Neural cell (in vitro differentiated cells): ENCODE measurements at regions not wholly inside any gene's neighbourhood (a gene's known extent, or its start where the extent isn't known, plus 50 kb on each side); places are given as distances from the start of the nearest gene placed in this dataset.

Experiments used
- EZH2 ChIP-seq: fragments of 200-600, 300-800 bp; shearing (Covaris generic), sonication (generic); IDR thresholded peaks from 2 replicates; pipeline ENCODE4 v1.6.1; 2014; ENCODE audit warnings: antibody characterized with exemption, low read length, borderline replicate concordance, mild to moderate bottlenecking; ENCODE audit not compliant: insufficient read depth, poor library complexity, severe bottlenecking
- POLR2AphosphoS5 ChIP-seq: IDR thresholded peaks from 2 replicates; pipeline ENCODE4 v1.6.1; 2012
- RAD21 ChIP-seq: fragments of 450-650 bp; conservative IDR thresholded peaks from 2 replicates; pipeline ENCODE4 v1.6.1; 2014; ENCODE audit warnings: antibody characterized with exemption, mild to moderate bottlenecking, moderate library complexity
- SMC3 ChIP-seq: fragments of 450-650 bp; conservative IDR thresholded peaks from 2 replicates; pipeline ENCODE4 v1.6.1; 2014; ENCODE audit warnings: antibody characterized with exemption, mild to moderate bottlenecking, moderate library complexity; ENCODE audit not compliant: poor library complexity
- TAF1 ChIP-seq: IDR thresholded peaks from 2 replicates; pipeline ENCODE4 v1.6.1; 2012; ENCODE audit warnings: low read depth
- TF ChIP-seq, protein P1 (sequence below): fragments of 450-650 bp; IDR thresholded peaks from 2 replicates; pipeline ENCODE4 v1.5.1; 2014; ENCODE audit warnings: antibody characterized with exemption, mild to moderate bottlenecking, moderate library complexity; ENCODE audit not compliant: poor library complexity, severe bottlenecking

- no peak for TF ChIP-seq SMC3
- TF ChIP-seq, protein P1, sequence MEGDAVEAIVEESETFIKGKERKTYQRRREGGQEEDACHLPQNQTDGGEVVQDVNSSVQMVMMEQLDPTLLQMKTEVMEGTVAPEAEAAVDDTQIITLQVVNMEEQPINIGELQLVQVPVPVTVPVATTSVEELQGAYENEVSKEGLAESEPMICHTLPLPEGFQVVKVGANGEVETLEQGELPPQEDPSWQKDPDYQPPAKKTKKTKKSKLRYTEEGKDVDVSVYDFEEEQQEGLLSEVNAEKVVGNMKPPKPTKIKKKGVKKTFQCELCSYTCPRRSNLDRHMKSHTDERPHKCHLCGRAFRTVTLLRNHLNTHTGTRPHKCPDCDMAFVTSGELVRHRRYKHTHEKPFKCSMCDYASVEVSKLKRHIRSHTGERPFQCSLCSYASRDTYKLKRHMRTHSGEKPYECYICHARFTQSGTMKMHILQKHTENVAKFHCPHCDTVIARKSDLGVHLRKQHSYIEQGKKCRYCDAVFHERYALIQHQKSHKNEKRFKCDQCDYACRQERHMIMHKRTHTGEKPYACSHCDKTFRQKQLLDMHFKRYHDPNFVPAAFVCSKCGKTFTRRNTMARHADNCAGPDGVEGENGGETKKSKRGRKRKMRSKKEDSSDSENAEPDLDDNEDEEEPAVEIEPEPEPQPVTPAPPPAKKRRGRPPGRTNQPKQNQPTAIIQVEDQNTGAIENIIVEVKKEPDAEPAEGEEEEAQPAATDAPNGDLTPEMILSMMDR: no peak
- TF ChIP-seq POLR2AphosphoS5: no peak
- no peak for TF ChIP-seq EZH2
- no peak for TF ChIP-seq TAF1
- no peak for TF ChIP-seq RAD21
Observed at GRCh38 chrX:138229718-138230117, 481.8 kb downstream of the FGF13 start.
